HEK293 (cell line): ENCODE measurements at regions not wholly inside any gene's neighbourhood (a gene's known extent, or its start where the extent isn't known, plus 50 kb on each side); places are given as distances from the start of the nearest gene placed in this dataset.

Experiments used
- GFI1B ChIP-seq: fragments of 450-650 bp; formaldehyde crosslinking; IDR thresholded peaks from 2 replicates; pipeline ENCODE4 v1.5.1; 2016; ENCODE audit warnings: missing biosample characterization, missing genetic modification characterization
- INSM2 ChIP-seq: fragments of 450-650 bp; formaldehyde crosslinking; IDR thresholded peaks from 2 replicates; pipeline ENCODE4 v1.5.1; 2016; ENCODE audit warnings: missing biosample characterization, missing genetic modification characterization
- OVOL3 ChIP-seq: fragments of 450-650 bp; formaldehyde crosslinking; IDR thresholded peaks from 2 replicates; pipeline ENCODE4 v1.5.1; 2016; ENCODE audit warnings: missing biosample characterization, missing genetic modification characterization
- PRDM6 ChIP-seq: fragments of 450-650 bp; formaldehyde crosslinking; IDR thresholded peaks from 2 replicates; pipeline ENCODE4 v1.5.1; 2017; ENCODE audit warnings: missing biosample characterization, missing genetic modification characterization
- REST ChIP-seq: fragments of 450-650 bp; formaldehyde crosslinking; IDR thresholded peaks from 2 replicates; pipeline ENCODE4 v1.5.1; 2016; ENCODE audit warnings: missing biosample characterization, missing genetic modification characterization
- SP2 ChIP-seq: fragments of 450-650 bp; formaldehyde crosslinking; IDR thresholded peaks from 2 replicates; pipeline ENCODE4 v1.5.1; 2016; ENCODE audit warnings: missing biosample characterization, missing genetic modification characterization
- ZBTB11 ChIP-seq: fragments of 450-650 bp; formaldehyde crosslinking; conservative IDR thresholded peaks from 2 replicates; pipeline ENCODE4 v1.5.1; 2016; ENCODE audit warnings: low read depth, missing biosample characterization, missing genetic modification characterization
- ZFP69B ChIP-seq: fragments of 450-650 bp; formaldehyde crosslinking; IDR thresholded peaks from 2 replicates; pipeline ENCODE4 v1.5.1; 2016; ENCODE audit warnings: missing biosample characterization, missing genetic modification characterization
- ZNF169 ChIP-seq: fragments of 450-650 bp; formaldehyde crosslinking; IDR thresholded peaks from 2 replicates; pipeline ENCODE4 v1.5.1; 2016; ENCODE audit warnings: missing biosample characterization, missing genetic modification characterization
- ZNF398 ChIP-seq: fragments of 450-650 bp; formaldehyde crosslinking; IDR thresholded peaks from 2 replicates; pipeline ENCODE4 v1.5.1; 2017; ENCODE audit warnings: missing biosample characterization, missing genetic modification characterization
- ZNF423 ChIP-seq: fragments of 450-650 bp; formaldehyde crosslinking; IDR thresholded peaks from 2 replicates; pipeline ENCODE4 v1.5.1; 2016; ENCODE audit warnings: missing biosample characterization, missing genetic modification characterization
- ZNF707 ChIP-seq: fragments of 450-650 bp; formaldehyde crosslinking; IDR thresholded peaks from 2 replicates; pipeline ENCODE4 v1.5.1; 2016; ENCODE audit warnings: missing biosample characterization, missing genetic modification characterization
- TF ChIP-seq, protein P1 (sequence below): fragments of 450-650 bp; formaldehyde crosslinking; IDR thresholded peaks from 2 replicates; pipeline ENCODE4 v1.5.1; 2016; ENCODE audit warnings: missing biosample characterization, missing genetic modification characterization
- TF ChIP-seq, protein P2 (sequence below): sonication (generic); formaldehyde crosslinking; IDR thresholded peaks from 2 replicates; pipeline ENCODE4 v1.8.1; 2022; ENCODE audit warnings: mild to moderate bottlenecking, moderate library complexity, missing genetic modification reagents

GRCh38 chr1:221494670-221495069 lies 247.2 kb downstream of the DUSP10 start:
- TF ChIP-seq, protein P1, sequence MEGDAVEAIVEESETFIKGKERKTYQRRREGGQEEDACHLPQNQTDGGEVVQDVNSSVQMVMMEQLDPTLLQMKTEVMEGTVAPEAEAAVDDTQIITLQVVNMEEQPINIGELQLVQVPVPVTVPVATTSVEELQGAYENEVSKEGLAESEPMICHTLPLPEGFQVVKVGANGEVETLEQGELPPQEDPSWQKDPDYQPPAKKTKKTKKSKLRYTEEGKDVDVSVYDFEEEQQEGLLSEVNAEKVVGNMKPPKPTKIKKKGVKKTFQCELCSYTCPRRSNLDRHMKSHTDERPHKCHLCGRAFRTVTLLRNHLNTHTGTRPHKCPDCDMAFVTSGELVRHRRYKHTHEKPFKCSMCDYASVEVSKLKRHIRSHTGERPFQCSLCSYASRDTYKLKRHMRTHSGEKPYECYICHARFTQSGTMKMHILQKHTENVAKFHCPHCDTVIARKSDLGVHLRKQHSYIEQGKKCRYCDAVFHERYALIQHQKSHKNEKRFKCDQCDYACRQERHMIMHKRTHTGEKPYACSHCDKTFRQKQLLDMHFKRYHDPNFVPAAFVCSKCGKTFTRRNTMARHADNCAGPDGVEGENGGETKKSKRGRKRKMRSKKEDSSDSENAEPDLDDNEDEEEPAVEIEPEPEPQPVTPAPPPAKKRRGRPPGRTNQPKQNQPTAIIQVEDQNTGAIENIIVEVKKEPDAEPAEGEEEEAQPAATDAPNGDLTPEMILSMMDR (tag by site-specific recombination) = no peak
- no peak for TF ChIP-seq ZNF398 (tag by site-specific recombination)
- no peak for TF ChIP-seq ZFP69B (tag by site-specific recombination)
- TF ChIP-seq SP2 = no peak
- TF ChIP-seq OVOL3 (tag by site-specific recombination) = no peak
- TF ChIP-seq, protein P2, sequence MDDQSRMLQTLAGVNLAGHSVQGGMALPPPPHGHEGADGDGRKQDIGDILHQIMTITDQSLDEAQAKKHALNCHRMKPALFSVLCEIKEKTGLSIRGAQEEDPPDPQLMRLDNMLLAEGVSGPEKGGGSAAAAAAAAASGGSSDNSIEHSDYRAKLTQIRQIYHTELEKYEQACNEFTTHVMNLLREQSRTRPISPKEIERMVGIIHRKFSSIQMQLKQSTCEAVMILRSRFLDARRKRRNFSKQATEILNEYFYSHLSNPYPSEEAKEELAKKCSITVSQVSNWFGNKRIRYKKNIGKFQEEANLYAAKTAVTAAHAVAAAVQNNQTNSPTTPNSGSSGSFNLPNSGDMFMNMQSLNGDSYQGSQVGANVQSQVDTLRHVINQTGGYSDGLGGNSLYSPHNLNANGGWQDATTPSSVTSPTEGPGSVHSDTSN (CRISPR knock-in tag) = no peak
- no peak for TF ChIP-seq GFI1B (tag by site-specific recombination)
- no peak for TF ChIP-seq REST (tag by site-specific recombination)
- no peak for TF ChIP-seq ZNF423 (tag by site-specific recombination)
- no peak for TF ChIP-seq PRDM6 (tag by site-specific recombination)
- no peak for TF ChIP-seq ZBTB11 (tag by site-specific recombination)
- no peak for TF ChIP-seq INSM2
- no peak for TF ChIP-seq ZNF169 (tag by site-specific recombination)
- no peak for TF ChIP-seq ZNF707 (tag by site-specific recombination)
